ENCODE measurements at regions not wholly inside any gene's neighbourhood (a gene's known extent, or its start where the extent isn't known, plus 50 kb on each side); places are given as distances from the start of the nearest gene placed in this dataset.
"Not testable (repeated sequence)": the region's sequence is repeated elsewhere in the genome, so short reads cannot be mapped to it uniquely, and the experiment has no call there.

DNA sequence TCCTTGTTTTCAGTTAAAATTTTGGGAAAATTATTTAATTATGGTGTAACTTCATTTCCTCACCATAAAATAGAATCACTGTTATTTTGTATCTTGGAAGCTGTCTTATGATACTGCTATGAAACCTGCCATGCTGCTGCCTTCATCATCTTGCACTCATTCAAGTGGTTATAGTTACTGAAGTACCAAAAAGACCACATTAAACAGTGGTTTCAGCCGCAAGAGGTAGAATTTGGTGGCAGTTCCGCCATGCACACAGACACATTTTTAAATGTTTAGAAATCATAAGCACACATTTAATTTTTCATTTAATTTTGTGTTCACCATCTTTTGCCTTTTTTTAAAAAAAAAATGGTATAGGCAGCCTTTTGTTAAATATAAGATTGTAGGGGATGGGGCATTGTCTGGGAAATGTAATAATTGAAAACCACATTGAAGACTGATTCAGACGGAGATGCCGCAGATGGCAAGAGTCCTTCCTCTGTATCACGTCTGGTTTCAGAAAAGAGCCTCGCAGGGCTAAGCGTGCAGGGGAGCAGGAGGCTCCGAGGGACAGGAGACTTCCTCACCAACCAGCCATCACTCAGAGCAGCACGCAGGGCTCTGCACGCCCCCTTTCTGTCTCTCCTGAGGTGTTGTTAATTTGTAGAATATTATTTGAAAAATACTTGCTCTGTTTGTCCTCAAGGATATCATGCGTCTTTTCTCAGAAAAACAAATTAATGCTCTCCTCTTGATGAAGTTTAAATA, 115.2 kb upstream of the PELI2 start:
- no peak for DNase-seq

DNA sequence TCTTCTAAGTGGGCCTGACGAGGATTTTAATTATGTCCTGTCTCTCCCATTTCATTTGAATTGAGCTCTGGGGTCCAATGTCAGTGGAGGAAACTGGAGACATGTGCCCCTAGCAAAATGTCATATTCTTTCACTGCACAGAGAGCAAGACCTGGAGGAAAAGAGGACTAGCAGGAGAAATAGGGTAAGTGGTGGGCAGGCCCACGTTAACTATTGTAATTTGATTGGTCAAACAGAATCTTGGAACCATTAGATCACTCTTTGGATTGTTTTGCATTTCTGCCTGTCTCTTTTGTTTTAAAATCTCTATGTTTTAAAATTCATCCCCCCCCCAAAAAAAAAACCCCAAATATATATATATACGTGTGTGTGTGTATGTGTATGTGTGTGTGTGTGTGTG, 113.9 kb upstream of the PELI2 start:
- DNase-seq = peak; percentile 69

DNA sequence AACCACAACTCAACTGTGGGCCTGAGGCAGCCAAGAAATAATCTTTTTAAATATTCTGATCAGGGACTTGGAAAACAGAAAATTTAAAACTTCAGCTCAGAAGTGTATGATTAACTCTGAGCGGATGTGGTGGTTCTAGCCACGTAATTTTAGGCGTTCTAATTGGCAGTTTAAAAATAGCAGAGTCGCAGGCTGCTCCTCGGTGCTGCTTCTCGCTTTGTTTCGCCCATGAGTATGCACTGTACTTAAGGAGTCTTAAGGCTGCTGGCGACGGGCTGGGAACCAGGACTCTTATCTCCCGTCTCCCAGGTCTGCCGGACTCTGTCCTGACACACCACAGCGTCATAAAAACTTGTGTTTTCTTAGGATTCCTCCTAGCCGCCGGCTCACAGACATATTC, 113.4 kb upstream of the PELI2 start:
- DNase-seq = peak; percentile 50

DNA sequence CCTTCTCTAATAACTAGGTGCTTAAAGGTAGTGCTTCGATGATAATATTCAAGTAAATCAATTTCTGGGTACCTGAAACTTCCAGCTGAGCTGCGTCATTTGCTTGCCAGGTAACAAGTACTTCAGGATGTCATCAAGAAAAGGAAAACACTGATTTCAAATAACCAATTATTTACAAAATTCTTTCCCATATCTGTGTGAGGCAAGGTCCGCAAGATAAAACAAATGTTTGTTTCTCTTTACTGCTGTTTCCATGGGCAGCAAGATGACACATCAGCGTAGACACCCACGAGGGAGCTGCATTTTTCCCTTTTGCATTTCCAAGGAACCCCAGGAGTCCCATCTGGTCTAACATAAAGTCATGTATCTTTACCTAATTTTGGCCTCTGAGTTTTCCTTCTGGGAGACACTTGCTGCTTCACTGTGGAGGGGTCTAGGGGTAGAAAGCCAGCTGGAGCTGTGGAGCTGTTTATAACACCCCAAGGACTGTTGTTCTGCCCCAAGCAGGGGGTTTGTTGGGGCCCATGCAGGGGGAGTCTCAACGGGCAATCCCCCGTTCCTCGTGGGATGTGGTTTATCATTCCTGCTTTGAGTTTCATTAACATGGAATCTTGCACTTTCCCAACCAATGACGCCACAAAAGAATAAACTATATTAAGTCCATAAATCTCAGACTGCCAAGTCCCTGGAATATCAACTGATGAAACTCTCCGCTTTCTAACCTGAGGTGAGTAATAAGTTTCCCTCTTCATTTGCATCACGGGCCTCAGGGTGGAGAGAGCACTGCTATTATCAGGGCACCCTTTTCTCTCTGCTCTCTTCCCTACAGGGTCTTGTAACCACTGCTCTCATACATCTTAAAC, 112.8 kb upstream of the PELI2 start:
- peak; percentile 58 for DNase-seq

DNA sequence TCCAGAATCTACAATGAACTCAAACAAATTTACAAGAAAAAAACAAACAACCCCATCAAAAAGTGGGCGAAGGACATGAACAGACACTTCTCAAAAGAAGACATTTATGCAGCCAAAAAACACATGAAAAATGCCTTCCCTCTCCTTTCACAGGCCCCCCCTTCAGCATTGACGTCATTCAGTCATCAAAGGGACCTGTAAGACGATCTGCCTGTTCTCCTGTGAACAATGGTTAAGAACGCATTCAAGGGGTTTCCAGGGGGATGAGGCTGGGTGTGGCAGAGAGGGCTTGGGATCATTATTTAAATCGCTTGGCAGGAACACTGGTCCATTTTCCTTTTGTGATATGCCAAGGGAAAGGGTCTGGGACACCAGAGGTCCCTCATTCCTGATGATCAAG, 110.7 kb upstream of the PELI2 start:
- DNase-seq = not testable (repeated sequence)

DNA sequence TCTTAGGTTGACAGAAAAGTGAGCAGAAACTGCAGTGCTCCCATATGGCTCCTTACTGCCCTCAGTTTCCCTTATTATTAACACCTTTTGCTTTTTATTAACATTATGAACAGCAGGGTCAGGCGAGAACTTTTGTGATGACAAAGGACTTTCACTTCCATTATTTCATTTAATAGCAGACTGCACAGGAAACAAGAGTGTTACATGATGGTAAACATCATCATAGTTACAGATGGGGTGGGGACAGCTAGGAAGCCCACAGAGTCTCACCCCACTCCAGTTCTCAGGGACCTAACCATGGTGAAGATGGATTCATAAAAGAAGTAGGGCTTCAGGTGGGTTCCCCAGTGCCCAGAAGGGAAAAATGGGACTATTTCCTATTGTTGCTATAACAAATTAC, 110.1 kb upstream of the PELI2 start:
- DNase-seq = no peak

DNA sequence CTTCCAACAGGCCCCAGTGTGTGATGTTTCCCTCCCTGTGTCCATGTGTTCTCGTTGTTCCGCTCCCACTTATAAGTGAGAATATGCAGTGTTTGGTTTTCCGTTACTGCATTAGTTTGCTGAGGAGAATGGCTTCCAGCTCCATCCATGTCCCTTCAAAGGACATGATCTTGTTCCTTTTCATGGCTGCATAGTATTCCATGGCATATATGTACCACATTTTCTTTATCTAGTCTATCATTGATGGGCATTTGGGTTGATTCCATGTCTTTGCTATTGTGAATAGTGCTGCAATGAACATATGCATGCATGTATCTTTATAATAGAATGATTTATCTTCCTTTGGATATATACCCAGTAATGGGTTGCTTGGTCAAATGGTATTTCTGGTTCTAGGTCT, 109.5 kb upstream of the PELI2 start:
- not testable (repeated sequence) for DNase-seq

DNA sequence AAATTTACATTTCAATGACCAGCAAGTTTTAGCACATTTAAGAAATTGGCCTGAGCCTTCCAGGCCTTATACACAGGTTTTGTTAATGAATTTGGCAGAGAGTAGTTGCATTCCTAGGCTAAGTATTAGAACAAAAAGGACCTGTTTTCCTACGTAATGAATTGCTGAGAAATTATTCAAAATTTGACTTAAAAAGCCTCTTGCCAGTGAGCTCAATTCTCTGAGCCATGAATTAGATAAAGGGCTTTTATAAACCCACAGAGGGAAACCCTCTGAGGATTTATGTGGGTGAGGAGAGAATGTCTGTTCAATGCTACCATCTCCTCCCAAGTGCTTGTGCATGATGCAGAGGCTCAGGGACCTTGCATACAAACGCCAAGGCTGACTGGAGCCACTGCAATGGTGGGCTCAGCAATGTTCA, 94.5 kb upstream of the PELI2 start:
- DNase-seq = no peak

DNA sequence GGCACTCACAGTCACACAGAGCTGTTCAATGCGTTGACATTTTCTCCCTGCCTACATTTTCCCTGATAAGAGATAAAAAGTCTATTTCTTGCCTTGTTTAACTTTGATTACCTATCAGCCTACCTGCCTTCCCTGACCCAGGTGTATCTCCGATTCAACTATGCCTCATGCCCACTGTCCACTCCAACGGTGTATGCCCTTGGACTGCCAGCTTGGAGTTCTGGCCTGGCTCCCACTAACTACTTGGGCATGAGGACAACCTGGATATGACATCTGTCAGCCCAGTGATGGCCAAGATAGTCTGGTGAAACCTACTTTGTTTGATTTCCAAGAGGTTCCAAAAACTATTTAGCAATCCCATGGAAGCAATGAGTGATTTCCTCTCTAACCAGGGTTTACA, 93.0 kb upstream of the PELI2 start:
- no peak for DNase-seq

DNA sequence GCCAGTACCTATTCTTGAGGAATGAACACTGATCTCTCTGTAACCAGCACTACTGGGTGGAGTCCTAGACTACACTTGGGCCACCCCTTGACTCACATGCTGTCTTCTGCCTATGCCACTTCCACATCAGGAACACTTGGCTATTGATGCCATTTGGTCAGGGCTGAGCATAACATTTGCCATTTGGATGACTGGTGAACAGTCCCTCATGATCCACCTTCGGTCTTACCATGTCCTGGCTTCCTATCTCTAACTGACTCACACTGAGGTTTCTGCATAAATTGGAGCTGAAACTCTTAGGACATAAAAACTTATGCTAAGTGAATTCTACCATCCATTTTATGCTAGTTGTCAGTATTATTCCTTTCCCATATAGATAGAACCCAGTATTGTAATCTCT, 91.7 kb upstream of the PELI2 start:
- DNase-seq = no peak

DNA sequence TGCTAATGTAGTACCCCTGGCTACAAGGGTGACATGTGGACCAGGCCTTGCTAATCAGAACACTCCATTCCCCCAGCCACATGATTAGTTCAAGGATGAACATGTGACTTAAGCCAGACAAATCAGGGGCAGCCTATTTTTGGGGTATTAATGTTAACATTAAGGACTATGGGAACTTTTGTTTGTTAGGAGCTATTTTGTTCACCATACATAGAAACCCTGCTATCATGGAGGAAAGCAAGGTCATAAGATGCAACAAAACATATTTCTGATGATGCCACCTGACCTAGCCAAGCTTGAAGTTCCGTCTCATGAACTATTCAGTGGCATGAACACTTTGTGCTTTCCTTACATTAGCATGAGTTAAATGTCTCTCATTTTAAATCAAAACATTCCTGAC, 90.8 kb upstream of the PELI2 start:
- no peak for DNase-seq

DNA sequence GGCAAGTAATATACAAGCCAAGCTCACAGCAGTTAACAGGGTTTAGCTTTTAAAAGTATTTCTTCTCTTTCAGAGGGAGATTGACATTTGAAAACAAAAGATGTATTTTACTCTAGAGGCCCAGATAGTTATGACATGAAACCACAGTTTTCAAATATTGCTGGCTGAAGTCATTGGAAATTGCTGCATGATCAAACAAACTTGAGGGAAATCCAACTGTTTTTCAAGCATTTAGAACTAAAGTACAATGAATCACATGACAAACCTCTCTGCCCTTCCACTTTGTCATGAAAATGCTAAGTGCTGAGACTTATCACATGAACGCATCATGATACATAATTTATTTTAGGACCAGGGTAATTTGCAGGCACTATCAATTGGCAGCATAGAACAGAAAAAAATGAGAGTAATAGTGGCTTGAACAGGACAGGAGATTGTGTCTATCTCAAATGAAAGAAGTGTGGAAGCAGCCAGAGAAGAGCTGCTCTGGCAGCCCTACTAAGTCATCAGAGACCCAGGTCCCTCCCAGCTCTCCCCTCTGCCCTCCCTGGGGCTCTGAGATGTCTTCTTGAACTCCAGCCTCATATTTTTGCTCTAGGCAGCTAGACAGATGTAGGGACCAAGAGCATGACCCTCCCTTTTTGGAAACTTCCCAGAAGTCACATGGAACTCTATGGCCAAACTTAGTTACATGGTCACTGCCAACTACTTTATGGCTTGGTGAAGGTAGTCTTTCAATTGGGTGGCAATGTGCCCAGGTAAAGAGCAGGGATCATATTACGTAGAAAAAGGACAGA, 90.1 kb upstream of the PELI2 start:
- no peak for DNase-seq

DNA sequence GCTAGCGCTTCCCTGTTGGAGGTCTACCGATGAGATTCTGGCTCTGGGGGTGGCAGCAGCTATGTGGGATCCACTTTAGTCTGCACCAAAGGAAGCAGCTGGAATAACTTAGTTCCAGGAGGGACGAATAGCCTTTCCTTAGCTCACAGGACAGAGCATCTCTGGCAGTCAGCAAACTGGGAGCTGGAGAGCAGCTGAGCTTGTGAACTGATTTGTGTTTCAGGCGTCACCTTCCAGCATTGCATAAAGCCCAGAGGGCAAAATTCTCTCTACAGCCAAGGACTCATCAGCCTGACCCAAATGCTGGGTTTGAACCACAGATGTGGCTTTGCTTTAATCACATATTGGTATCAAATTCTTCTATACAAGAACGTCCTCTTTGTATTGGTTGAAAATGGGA, 81.9 kb upstream of the PELI2 start:
- no peak for DNase-seq

DNA sequence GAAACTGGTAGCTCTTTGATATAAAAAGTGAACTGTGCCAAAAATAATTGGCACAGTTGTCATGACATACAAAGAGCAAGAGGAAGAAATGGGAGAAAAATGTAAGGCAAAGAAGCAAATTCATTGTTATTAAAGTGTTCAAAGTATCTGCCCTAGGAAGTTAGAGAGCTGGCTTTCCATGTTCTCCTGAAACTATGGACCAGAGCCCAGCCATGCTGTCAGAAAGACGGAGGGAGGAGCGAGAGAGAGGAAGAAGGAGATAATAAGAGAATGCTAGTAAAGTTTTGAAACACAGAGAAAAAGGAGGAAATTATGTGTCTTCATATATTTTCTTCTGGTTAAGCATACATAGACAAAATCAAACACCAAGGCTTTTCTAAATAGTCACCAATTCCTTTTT, 78.1 kb upstream of the PELI2 start:
- no peak for DNase-seq

DNA sequence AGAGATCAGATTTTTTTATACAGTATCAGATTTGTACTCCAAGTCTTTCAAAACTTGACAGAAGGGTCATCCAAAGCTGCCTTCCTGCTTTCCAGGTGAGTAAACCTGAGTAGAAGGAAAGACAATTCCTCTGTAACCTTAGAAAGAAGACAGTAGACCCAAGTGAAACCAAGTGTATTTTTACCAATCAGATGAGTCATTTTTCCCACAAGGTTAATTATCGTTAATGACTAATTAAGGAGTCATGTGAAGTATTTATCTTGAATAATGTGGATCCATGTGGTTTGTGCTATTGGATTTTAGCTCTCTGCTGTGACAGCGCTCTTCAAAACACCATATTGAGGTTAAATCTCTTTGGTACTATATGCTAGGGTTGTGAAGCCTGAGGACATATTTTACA, 74.0 kb upstream of the PELI2 start:
- DNase-seq = no peak

DNA sequence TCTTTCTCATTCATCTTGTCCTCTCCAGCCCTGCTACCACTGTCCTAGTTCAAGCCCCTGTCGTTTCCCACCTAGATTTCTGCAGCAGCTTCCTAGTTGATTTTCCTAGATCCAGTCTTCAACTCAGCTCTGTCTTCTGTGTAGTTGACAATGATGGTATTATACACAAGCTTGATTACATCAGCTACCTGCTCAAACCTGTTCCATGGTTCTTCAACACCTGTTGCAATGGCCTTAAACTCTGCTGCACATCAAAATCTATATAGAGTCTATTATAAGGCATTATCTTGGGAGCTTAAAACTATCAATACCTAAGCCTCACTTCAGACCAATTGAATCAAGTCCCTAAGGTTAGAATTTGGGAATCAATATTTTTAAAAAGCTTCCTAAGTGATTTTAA, 71.7 kb upstream of the PELI2 start:
- DNase-seq = no peak

DNA sequence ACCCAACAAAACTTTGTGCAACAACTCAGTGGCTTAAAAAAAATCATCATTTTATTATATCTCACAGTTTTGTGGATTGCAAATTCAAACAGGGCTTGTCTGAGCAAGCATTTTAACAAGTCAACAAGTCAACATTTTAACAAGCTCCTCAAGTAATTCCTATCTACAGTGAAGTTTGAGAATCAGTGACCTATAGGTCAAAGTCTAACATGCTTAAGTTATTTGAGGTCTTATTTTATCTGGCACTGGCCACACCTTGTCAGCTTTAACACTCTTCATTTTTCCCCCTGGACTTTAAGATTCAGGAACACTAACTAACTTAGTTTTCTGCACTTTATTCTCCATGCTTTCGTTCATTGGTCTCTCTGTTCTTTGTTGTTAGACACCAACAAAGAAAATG, 71.2 kb upstream of the PELI2 start:
- no peak for DNase-seq

DNA sequence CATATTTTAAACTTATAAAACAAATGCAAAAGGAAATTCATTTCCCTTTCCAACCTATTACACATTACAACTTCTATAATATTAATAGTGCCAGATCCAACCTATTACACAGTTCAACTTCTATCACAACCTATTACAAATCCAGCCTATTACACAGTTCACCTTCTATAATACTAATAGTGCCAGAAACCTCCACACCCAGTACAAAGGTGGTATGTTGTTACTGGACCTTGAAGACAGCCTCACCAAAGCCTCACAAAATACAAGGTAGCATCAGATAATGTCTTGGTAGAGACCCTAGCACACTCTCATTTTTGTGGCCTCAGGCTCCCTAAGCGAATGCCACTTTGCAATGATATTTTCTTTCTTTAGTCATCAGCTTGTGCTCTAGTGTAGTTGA, 68.7 kb upstream of the PELI2 start:
- DNase-seq = peak; percentile 41

DNA sequence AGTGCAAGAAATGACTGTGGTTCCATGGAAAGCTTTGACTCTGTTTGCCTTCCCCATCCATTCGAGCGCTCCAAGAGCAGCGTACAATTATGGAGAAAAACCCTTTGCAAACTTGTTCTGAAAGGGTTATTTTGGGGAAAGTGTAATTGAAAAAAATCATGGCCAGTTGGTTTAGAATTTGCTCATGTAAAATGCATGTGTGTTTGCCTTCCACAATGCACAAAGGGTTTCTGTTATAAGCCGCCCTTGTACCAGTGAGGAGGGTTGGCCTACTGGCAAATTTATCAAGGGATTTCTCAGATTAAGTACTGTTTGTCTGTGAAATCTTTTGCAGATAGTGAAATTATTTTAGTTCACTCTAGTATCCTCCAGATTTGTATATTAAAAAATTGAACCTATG, 62.7 kb upstream of the PELI2 start:
- peak; percentile 29 for DNase-seq

DNA sequence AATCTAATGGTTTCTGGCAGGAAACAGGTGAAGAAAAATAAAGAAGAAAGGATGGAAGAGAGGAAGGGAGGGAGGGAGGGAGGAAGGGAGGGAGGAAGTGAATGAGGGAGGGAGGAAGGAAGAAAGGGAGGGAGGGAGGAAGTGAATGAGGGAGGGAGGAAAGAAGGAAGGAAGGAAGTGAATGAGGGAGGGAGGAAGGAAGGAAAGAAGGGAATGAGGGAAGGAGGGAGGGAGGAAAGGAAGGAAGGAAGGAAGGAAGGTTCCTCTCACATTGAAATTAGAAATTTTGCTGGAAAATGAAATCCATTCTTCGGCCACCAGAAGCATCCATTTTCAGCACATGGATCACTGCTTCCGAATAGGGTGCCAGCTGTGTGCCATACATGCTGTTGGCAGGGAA, 62.2 kb upstream of the PELI2 start:
- DNase-seq = no peak

DNA sequence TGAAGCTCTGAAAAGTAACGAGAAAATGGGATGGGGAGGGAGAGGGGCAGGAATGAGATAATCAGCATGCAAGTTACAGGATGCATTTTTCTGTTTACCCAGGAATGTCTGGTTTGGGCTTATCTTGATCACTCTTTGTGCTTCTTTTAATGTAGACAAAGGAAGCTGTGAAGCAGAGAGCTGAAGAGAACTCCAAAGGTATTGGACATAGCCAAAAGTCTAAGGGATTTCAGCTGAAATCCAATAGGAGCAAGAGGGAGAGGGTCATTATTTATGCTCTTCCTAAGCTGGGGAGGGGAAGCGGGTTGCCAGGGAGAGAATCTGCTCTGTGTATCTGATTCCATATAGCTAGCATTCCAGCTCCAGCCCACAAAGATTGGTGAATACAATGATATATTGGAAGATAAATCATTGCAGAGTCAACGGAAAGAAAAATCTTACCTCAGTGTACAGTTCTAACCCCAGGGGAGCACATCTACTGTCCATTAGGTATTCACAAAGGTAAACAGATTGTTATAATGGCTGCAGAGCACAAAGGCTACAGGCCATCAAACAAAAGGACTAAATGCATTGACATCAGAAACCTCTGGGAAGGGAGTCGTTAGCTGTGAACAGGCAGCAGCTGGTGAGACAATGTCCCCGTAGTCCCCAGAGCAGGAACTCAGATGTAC, 61.0 kb upstream of the PELI2 start:
- DNase-seq = peak; percentile 94

DNA sequence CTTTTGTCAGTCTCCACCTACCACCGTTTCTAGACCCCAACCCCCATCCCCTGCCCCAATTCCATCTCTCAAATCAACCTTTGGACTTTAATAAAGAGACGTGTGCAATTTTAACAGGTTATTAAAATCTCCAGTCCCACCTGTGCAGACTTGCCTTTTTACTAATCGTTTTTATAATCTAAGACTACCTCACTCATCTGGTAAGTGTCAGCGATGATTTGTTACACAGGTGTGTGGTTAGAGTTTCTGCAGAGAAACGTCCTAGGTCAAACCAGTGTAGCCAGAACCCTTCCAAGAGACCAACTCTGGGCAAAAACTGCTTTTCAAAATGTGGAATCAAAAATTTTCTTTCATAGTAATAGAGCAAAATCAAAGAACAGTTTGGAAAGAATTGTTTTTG, 60.4 kb upstream of the PELI2 start:
- DNase-seq = peak; percentile 94

DNA sequence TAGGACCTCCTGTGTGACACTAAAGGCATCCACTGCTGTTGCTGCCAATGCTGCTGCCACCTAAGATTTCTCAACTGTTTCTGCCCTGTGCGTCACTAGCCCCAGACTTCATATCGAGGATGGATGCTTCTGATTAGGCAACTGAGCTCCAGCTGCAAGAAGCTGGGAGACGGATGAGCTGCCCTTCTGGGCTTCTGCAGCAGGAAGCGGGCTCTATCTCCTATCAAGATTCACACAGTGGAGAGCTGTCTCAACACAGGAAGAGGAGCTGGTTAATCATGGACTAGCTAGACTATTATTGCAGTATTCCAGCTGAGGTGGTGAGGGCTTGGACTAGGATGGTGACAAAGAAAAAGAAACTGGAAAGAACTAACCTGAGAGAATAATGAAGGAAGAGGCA, 59.2 kb upstream of the PELI2 start:
- peak; percentile 17 for DNase-seq
